HG02759 (cell line): ENCODE measurements at regions not wholly inside any gene's neighbourhood (a gene's known extent, or its start where the extent isn't known, plus 50 kb on each side); places are given as distances from the start of the nearest gene placed in this dataset.
A peak's percentile ranks its signal among the peaks of the same experiment; 100 is the strongest.

Experiments used
- ATAC-seq: cut with Tn5 transposase; IDR thresholded peaks from one replicate; pipeline ENCODE4 v1.9.1; 2021; ENCODE audit warnings: mild to moderate bottlenecking, moderate library complexity; ENCODE audit not compliant: unreplicated experiment

DNA sequence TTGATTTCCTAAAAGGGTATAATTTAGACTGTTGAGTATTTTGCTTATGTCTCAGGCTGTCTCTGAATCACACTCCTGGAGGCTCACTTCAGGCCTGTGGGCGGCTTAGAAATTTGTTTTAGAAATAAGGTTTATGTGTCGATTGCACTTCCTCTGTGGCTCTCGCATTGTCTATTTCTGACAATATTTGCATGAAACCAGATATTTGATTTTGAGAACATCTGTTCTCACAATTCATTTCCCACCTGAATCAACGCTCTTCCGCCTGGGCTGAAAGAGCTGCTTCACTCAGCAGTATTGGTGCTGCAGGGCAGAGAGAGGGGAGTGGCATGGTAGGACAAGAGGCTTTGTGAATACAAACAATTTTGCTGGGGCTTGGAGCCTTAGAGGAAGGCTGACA, 262.0 kb downstream of the ADRA2A start:
- peak; percentile 93 for ATAC-seq

- no peak for ATAC-seq
Observed at GRCh38 chr10:111344804-111345203, 268.0 kb downstream of the ADRA2A start.

GRCh38 chr10:111347386-111348013, 270.7 kb downstream of the ADRA2A start:
- no peak for ATAC-seq

DNA sequence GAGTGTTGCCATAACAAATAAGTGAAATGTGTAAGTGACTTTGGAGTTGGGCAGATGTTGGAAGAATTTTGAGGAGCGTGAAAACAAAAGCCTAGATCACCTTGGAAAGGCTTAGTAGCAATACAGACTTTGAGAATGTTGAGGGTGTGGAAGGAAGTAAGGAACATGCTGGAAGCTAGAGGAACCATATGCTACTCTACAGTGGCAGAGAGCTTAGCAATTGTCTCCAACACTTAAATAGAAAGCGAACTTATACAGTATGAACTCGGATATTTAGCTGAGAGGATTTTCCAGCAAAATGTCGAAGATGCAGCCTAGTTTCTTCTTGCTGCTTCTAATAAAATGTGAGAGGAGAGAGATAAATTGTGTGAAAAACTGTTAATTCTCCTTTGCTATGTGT, 271.2 kb downstream of the ADRA2A start:
- ATAC-seq: no peak

DNA sequence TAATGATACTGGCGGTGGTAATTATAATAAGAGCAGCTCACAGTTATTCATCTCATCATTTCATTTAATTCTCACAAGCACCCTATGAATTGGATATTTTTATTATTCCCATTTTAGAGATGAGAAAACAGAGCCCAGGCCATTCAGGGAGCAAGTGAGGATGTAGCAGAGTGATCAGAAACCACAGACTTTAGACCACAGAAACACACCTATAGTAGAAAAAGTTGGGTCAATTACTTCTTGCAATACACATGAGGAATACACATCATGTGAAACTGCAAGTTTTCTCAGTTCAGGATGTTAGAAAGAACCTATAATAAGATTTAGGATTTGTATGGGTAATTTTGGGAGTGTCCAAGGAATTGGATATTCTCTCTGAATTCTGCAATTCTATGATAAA, 278.0 kb downstream of the ADRA2A start:
- ATAC-seq: no peak

- no peak for ATAC-seq
Observed at GRCh38 chr10:111356571-111356970, 279.7 kb downstream of the ADRA2A start.

DNA sequence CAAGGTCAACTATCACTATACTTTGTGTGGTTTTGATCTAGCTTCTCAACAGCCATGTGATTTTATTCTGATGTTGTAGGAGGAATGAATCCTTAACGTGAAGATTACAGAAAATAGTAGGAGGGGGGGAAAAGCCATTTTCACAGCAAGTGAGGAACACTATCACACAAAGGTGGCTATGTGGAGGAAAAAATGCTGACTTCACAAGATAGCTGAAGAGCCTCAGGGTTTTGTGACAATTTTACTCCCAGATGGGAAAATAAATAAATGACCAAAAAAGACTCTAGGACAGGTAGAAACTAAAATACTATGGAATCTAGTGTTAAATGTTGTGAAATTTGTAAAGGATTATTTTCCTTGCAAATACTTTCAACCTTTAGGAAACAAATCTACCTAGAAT, 281.0 kb downstream of the ADRA2A start:
- no peak for ATAC-seq

DNA sequence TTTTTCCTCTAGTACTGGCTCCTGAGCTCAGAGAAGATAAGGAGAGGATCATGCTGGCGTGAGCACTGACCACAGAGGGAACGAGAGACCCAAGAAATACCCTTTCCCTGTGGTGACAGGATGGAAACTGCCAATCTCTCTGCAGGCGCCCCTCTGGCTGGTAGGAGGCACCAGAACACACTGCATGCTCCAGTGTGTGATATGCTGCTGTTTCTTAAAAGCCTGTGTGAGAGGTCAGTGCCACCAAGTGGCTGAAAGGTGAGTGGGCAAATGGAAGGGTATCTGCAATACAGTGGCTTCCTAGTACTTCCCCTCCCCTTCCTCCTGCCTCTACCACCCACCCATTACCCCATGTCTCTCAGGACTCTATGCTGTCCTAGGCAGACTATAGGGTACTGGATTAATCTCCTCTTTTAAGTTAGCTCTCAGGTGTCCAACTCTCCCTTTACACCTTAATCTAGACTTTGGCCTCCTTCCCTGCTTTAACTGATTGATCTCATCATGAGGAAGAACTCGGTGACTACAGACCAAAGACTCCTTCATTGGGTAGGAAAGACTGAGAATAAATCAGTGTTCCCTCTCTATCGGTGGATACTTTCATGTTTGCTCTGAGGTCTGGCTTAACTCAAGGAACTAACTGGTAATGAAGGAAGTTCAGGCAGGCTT, 283.6 kb downstream of the ADRA2A start:
- ATAC-seq: peak; percentile 97

GRCh38 chr10:111367531-111367930, 290.7 kb downstream of the ADRA2A start:
- ATAC-seq: no peak

DNA sequence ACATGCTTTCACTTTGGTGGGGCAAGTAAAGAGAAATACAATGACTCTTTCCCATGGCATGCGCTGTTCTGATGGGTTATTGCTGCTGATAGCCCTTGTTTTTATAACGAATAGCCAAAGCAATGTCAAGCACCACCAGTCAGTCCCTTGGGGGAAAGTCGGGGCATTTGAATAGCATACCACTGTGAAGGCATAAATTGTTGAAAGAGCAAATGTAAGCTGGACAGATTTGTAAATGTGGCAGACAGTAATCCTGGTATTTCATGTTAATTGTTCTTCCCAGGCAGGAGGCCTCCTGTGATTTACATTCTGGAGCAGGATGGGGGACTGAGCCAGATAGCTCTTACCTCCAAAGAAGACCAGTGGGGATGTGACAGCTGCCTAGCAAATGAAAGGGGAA, 293.3 kb downstream of the ADRA2A start:
- ATAC-seq: no peak

- no peak for ATAC-seq
Observed at GRCh38 chr10:111373696-111374095, 296.9 kb downstream of the ADRA2A start.

- no peak for ATAC-seq
Observed at GRCh38 chr10:111379534-111380187, 302.8 kb downstream of the ADRA2A start.

GRCh38 chr10:111384556-111384955, 307.7 kb downstream of the ADRA2A start:
- no peak for ATAC-seq

- ATAC-seq: no peak
Observed at GRCh38 chr10:111390813-111391563, 314.2 kb downstream of the ADRA2A start.

- no peak for ATAC-seq
Observed at GRCh38 chr10:111392159-111392558, 315.3 kb downstream of the ADRA2A start.

DNA sequence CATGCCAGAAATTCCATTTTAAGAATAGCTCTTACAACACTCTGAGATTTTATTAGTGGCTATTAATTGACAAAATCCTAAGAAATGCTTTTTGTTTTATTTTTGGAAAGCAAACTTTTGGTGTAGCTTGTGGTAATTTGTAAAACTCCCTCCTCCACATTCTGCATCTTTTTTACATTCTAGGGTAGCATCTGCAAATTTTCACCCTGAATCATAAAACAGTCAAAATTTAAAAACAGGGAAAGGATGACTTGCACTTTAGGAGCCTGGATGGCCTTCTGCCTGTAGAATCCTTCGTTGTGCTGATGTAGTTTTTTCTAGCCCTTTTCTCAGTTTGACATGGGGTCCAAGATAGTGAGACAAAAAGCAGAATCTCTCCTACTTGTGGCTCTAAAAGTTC, 316.1 kb downstream of the ADRA2A start:
- no peak for ATAC-seq

DNA sequence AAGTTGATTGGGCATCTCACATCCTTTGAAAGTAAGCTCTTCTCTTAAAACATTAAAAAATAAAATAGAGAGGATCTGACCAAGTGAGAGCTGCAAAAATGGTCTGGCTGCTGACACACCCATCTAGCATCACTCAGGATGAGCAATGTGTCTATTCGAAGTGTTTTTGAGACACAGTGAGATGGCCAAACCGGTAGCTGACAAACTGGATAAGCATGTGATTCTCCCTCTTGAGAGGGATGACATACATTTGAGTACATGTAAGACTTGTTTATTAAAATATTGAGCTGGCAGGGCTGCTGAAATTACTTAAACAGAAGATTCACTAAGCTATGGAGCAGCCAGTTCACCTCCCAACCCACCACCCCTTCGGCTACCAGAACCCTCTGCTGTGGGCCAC, 333.9 kb downstream of the ADRA2A start:
- no peak for ATAC-seq

GRCh38 chr10:111425459-111425858, 348.6 kb downstream of the ADRA2A start:
- ATAC-seq: no peak

DNA sequence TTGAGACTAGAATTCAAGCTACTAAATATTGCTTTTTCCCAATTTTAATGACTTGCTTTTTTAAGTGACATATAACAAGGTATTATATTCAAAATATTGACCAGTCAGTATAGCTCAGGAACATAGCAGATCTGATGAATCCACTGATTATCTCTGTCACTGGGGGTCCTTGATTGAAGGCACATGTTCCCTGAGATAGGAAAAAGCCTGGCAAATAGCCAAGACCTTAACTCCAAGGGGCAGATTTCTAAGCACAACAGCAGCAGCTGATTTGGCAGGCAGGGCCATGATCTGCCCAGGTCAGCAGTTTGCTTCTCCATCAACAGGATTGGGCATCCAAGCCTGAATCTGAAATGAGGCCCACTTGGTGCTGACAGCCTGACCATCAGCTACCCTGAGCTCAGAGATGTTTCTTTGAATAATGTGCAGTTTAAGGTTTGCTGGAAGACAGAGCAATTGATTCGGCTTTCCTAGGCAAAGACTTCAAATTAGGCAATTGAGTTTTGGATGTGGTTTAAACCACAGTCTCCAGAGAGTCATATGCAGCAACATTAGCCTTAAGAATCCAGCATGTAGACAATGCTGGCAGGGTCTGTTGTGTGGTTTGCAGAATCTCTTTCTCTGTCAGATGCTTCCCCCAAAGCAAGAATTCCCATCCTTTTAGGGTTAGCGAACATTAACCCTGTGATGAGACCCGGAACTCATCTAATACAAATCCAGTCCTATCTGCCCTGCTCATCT, 352.6 kb downstream of the ADRA2A start:
- ATAC-seq: no peak

- ATAC-seq: no peak
Observed at GRCh38 chr10:111430070-111430469, 353.2 kb downstream of the ADRA2A start.

GRCh38 chr10:111432588-111432987, 355.8 kb downstream of the ADRA2A start:
- ATAC-seq: no peak
